GM23338 (cell line): ENCODE measurements at regions not wholly inside any gene's neighbourhood (a gene's known extent, or its start where the extent isn't known, plus 50 kb on each side); places are given as distances from the start of the nearest gene placed in this dataset.

ENCODE experiments used
- ATAC-seq: fragments of 200-7000 bp; cut with Tn5 transposase; 3 replicates; pipeline ENCODE4 v1.9.1; 2020
- DNase-seq: peaks from one replicate; pipeline ENCODE4 v3.0.0-alpha.2; 2015; ENCODE audit warnings: low spot score
- H2AFZ ChIP-seq: fragments of 200-600 bp; sonication (generic); 2 replicates; pipeline ENCODE4 v1.8.0; 2016; ENCODE audit warnings: antibody characterized with exemption, mild to moderate bottlenecking, moderate library complexity
- H3F3A ChIP-seq: fragments of 200-600 bp; sonication (generic); replicated peaks from 2 replicates; pipeline ENCODE4 v1.8.0; 2017; ENCODE audit warnings: antibody characterized with exemption, mixed run types, low read depth
- H3K27ac ChIP-seq: fragments of 200-600 bp; sonication (generic); 2 replicates; pipeline ENCODE4 v1.6.1; 2016; ENCODE audit warnings: low read depth
- H3K27me3 ChIP-seq: fragments of 200-600 bp; sonication (generic); 2 replicates; pipeline ENCODE4 v1.8.0; 2016; ENCODE audit warnings: mild to moderate bottlenecking, mixed run types, moderate library complexity; ENCODE audit not compliant: insufficient read depth
- H3K36me3 ChIP-seq: fragments of 200-600 bp; sonication (generic); 2 replicates; pipeline ENCODE4 v1.8.0; 2016; ENCODE audit warnings: mild to moderate bottlenecking; ENCODE audit not compliant: insufficient read depth
- H3K4me1 ChIP-seq: fragments of 200-600 bp; sonication (generic); 2 replicates; pipeline ENCODE4 v1.8.0; 2016; ENCODE audit warnings: mild to moderate bottlenecking, moderate library complexity; ENCODE audit not compliant: insufficient read depth
- H3K4me2 ChIP-seq: fragments of 200-600 bp; sonication (generic); 2 replicates; pipeline ENCODE4 v1.7.1; 2017; ENCODE audit warnings: mixed run types
- H3K4me3 ChIP-seq: fragments of 200-600 bp; sonication (generic); 2 replicates; pipeline ENCODE4 v1.6.1; 2016; ENCODE audit warnings: mixed run types
- H3K79me2 ChIP-seq: fragments of 200-600 bp; sonication (generic); replicated peaks from 2 replicates; pipeline ENCODE4 v1.8.0; 2017; ENCODE audit warnings: mild to moderate bottlenecking; ENCODE audit not compliant: insufficient read depth
- H3K9me2 ChIP-seq: fragments of 200-600 bp; sonication (generic); 2 replicates; pipeline ENCODE4 v1.8.0; 2017; ENCODE audit not compliant: insufficient read depth
- H4K20me1 ChIP-seq: fragments of 200-600 bp; sonication (generic); replicated peaks from 2 replicates; pipeline ENCODE4 v1.8.0; 2017; ENCODE audit warnings: mild to moderate bottlenecking; ENCODE audit not compliant: insufficient read depth
- H3K27ac Mint-ChIP-seq: 2 replicates; pipeline ENCODE4 v1.8.0; 2020; ENCODE audit warnings: inconsistent platforms, mild to moderate bottlenecking, moderate library complexity, mixed read lengths
- H3K27me3 Mint-ChIP-seq: 3 replicates; pipeline ENCODE4 v1.8.0; 2022; ENCODE audit warnings: low read depth, mild to moderate bottlenecking, moderate library complexity, mixed read lengths, inconsistent platforms; ENCODE audit not compliant: insufficient read depth, poor library complexity
- H3K36me3 Mint-ChIP-seq: 3 replicates; pipeline ENCODE4 v1.8.0; 2021; ENCODE audit warnings: low read depth, mild to moderate bottlenecking, inconsistent platforms, moderate library complexity, mixed read lengths
- H3K4me1 Mint-ChIP-seq: 3 replicates; pipeline ENCODE4 v1.8.0; 2020; ENCODE audit warnings: mild to moderate bottlenecking, inconsistent platforms, mixed read lengths
- H3K4me3 Mint-ChIP-seq: 3 replicates; pipeline ENCODE4 v1.8.0; 2021; ENCODE audit warnings: moderate library complexity, mild to moderate bottlenecking, inconsistent platforms, mixed read lengths
- H3K9me3 Mint-ChIP-seq: 3 replicates; pipeline ENCODE4 v1.8.0; 2020; ENCODE audit warnings: moderate library complexity, mild to moderate bottlenecking, inconsistent platforms, mixed read lengths
- CREB1 ChIP-seq: fragments of 250-450 bp; sonication (Bioruptor Pico); IDR thresholded peaks from 2 replicates; pipeline ENCODE4 v1.5.0; 2020; ENCODE audit warnings: low read depth, mild to moderate bottlenecking, moderate library complexity
- EZH2 ChIP-seq: fragments of 200-600 bp; sonication (generic); IDR thresholded peaks from one replicate; pipeline ENCODE4 v1.8.0; 2017; ENCODE audit warnings: antibody characterized with exemption, mild to moderate bottlenecking, low read depth; ENCODE audit not compliant: unreplicated experiment
- EZH2phosphoT487 ChIP-seq: fragments of 200-600 bp; sonication (generic); IDR thresholded peaks from one replicate; pipeline ENCODE4 v1.8.1; 2018; ENCODE audit warnings: antibody characterized with exemption; ENCODE audit not compliant: unreplicated experiment
- JUNB ChIP-seq: IDR thresholded peaks from one replicate; pipeline ENCODE4 v1.6.1; 2016; ENCODE audit warnings: antibody characterized with exemption; ENCODE audit not compliant: unreplicated experiment
- NANOG ChIP-seq: IDR thresholded peaks from 2 replicates; pipeline ENCODE4 v1.6.1; 2016; ENCODE audit warnings: antibody characterized with exemption, borderline replicate concordance
- POLR2AphosphoS5 ChIP-seq: IDR thresholded peaks from 2 replicates; pipeline ENCODE4 v1.6.1; 2016; ENCODE audit warnings: antibody characterized with exemption, low read depth
- STAT1 ChIP-seq: IDR thresholded peaks from one replicate; pipeline ENCODE4 v1.6.1; 2016; ENCODE audit warnings: antibody characterized with exemption; ENCODE audit not compliant: unreplicated experiment
- ZNF114 ChIP-seq: fragments of 250-450 bp; sonication (Bioruptor Pico); IDR thresholded peaks from 2 replicates; pipeline ENCODE4 v1.5.0; 2020; ENCODE audit warnings: mild to moderate bottlenecking, moderate library complexity
- ZNF331 ChIP-seq: fragments of 250-450 bp; sonication (Bioruptor Pico); IDR thresholded peaks from 2 replicates; pipeline ENCODE4 v1.5.0; 2020; ENCODE audit warnings: low read depth, mild to moderate bottlenecking, moderate library complexity
- TF ChIP-seq, protein P1 (sequence below): IDR thresholded peaks from one replicate; pipeline ENCODE4 v1.6.1; 2018; ENCODE audit warnings: antibody characterized with exemption; ENCODE audit not compliant: unreplicated experiment
- TF ChIP-seq, protein P2 (sequence below): IDR thresholded peaks from 2 replicates; pipeline ENCODE4 v1.6.1; 2016; ENCODE audit warnings: antibody characterized with exemption
- TF ChIP-seq, protein P3 (sequence below): fragments of 250-450 bp; sonication (Bioruptor Pico); IDR thresholded peaks from 2 replicates; pipeline ENCODE4 v1.5.0; 2020; ENCODE audit warnings: mild to moderate bottlenecking, moderate library complexity

DNA sequence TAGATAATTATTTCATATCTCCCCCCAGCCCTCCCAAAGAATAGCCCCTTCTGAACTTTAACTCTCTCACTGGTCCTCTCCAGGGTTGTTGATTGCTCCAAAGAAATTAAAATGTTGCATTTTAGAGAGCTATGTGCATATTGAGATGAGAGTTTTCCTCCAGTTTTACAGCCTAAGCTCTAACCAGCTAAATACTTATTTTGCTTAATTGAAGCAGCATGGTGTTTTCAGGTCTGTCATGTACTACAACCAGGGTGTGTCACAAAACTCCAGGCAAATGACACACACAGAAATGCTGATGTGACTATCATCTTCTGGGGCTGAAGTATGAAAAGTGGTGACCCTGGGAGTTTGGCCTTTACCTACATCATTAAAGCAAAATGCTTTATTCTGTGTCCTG lies 196.8 kb upstream of the STXBP5 start (continued):
- TF ChIP-seq, protein P1, sequence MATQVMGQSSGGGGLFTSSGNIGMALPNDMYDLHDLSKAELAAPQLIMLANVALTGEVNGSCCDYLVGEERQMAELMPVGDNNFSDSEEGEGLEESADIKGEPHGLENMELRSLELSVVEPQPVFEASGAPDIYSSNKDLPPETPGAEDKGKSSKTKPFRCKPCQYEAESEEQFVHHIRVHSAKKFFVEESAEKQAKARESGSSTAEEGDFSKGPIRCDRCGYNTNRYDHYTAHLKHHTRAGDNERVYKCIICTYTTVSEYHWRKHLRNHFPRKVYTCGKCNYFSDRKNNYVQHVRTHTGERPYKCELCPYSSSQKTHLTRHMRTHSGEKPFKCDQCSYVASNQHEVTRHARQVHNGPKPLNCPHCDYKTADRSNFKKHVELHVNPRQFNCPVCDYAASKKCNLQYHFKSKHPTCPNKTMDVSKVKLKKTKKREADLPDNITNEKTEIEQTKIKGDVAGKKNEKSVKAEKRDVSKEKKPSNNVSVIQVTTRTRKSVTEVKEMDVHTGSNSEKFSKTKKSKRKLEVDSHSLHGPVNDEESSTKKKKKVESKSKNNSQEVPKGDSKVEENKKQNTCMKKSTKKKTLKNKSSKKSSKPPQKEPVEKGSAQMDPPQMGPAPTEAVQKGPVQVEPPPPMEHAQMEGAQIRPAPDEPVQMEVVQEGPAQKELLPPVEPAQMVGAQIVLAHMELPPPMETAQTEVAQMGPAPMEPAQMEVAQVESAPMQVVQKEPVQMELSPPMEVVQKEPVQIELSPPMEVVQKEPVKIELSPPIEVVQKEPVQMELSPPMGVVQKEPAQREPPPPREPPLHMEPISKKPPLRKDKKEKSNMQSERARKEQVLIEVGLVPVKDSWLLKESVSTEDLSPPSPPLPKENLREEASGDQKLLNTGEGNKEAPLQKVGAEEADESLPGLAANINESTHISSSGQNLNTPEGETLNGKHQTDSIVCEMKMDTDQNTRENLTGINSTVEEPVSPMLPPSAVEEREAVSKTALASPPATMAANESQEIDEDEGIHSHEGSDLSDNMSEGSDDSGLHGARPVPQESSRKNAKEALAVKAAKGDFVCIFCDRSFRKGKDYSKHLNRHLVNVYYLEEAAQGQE: no peak
- TF ChIP-seq CREB1 (CRISPR knock-in tag): no peak
- TF ChIP-seq, protein P2, sequence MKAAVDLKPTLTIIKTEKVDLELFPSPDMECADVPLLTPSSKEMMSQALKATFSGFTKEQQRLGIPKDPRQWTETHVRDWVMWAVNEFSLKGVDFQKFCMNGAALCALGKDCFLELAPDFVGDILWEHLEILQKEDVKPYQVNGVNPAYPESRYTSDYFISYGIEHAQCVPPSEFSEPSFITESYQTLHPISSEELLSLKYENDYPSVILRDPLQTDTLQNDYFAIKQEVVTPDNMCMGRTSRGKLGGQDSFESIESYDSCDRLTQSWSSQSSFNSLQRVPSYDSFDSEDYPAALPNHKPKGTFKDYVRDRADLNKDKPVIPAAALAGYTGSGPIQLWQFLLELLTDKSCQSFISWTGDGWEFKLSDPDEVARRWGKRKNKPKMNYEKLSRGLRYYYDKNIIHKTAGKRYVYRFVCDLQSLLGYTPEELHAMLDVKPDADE: no peak
- no peak for TF ChIP-seq NANOG

DNA sequence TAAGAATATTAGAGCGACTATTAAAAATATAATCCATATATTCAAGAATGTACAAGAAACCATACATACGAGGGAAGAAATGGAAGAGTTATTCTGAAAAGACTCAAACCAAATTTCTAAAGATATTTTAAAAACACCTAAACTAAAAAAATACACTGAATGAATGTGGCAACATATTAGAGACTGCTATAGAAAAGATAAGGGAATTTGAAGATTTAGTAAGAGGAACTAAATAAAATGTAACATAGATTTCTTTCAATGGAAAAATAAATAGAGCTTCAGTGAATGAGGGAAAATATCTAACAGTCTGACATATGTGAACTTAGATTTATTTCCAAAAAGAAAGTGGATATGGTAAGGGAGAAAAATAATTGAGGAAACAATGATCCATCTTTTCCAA lies 194.9 kb upstream of the STXBP5 start:
- Histone ChIP-seq H3K4me3 (no peak overlapping the region), H3K36me3 (no peaks in the 10 kb centered on the region), H3K4me2 (no peak overlapping the region), H3K79me2 (no peaks in the 10 kb centered on the region), H3K4me1 (no peaks in the 10 kb centered on the region), H2AFZ (no peak overlapping the region), H4K20me1 (no peaks in the 10 kb centered on the region), H3K9me2 (no peaks in the 10 kb centered on the region), H3F3A (no peaks in the 10 kb centered on the region), H3K27me3 (no peaks in the 10 kb centered on the region), H3K27ac (no peak overlapping the region)
- DNase-seq (no peak), ATAC-seq (no peak)
- Mint-ChIP-seq H3K27me3 (no peaks in the 10 kb centered on the region), H3K4me3 (no peak overlapping the region), H3K4me1 (peaks cover 2% of the 10 kb centered on the region; the same call in 2 of the 3 replicates), H3K27ac (no peak overlapping the region), H3K36me3 (peaks cover 8% of the 10 kb centered on the region; the same call in 2 of the 3 replicates), H3K9me3 (peaks cover 14% of the 10 kb centered on the region)
- TF ChIP-seq POLR2AphosphoS5 (no peak), ZNF331 (CRISPR knock-in tag) (no peak), ZNF114 (no peak), JUNB (no peak), STAT1 (no peak), EZH2phosphoT487 (no peak), EZH2 (no peak)
- TF ChIP-seq, protein P3, sequence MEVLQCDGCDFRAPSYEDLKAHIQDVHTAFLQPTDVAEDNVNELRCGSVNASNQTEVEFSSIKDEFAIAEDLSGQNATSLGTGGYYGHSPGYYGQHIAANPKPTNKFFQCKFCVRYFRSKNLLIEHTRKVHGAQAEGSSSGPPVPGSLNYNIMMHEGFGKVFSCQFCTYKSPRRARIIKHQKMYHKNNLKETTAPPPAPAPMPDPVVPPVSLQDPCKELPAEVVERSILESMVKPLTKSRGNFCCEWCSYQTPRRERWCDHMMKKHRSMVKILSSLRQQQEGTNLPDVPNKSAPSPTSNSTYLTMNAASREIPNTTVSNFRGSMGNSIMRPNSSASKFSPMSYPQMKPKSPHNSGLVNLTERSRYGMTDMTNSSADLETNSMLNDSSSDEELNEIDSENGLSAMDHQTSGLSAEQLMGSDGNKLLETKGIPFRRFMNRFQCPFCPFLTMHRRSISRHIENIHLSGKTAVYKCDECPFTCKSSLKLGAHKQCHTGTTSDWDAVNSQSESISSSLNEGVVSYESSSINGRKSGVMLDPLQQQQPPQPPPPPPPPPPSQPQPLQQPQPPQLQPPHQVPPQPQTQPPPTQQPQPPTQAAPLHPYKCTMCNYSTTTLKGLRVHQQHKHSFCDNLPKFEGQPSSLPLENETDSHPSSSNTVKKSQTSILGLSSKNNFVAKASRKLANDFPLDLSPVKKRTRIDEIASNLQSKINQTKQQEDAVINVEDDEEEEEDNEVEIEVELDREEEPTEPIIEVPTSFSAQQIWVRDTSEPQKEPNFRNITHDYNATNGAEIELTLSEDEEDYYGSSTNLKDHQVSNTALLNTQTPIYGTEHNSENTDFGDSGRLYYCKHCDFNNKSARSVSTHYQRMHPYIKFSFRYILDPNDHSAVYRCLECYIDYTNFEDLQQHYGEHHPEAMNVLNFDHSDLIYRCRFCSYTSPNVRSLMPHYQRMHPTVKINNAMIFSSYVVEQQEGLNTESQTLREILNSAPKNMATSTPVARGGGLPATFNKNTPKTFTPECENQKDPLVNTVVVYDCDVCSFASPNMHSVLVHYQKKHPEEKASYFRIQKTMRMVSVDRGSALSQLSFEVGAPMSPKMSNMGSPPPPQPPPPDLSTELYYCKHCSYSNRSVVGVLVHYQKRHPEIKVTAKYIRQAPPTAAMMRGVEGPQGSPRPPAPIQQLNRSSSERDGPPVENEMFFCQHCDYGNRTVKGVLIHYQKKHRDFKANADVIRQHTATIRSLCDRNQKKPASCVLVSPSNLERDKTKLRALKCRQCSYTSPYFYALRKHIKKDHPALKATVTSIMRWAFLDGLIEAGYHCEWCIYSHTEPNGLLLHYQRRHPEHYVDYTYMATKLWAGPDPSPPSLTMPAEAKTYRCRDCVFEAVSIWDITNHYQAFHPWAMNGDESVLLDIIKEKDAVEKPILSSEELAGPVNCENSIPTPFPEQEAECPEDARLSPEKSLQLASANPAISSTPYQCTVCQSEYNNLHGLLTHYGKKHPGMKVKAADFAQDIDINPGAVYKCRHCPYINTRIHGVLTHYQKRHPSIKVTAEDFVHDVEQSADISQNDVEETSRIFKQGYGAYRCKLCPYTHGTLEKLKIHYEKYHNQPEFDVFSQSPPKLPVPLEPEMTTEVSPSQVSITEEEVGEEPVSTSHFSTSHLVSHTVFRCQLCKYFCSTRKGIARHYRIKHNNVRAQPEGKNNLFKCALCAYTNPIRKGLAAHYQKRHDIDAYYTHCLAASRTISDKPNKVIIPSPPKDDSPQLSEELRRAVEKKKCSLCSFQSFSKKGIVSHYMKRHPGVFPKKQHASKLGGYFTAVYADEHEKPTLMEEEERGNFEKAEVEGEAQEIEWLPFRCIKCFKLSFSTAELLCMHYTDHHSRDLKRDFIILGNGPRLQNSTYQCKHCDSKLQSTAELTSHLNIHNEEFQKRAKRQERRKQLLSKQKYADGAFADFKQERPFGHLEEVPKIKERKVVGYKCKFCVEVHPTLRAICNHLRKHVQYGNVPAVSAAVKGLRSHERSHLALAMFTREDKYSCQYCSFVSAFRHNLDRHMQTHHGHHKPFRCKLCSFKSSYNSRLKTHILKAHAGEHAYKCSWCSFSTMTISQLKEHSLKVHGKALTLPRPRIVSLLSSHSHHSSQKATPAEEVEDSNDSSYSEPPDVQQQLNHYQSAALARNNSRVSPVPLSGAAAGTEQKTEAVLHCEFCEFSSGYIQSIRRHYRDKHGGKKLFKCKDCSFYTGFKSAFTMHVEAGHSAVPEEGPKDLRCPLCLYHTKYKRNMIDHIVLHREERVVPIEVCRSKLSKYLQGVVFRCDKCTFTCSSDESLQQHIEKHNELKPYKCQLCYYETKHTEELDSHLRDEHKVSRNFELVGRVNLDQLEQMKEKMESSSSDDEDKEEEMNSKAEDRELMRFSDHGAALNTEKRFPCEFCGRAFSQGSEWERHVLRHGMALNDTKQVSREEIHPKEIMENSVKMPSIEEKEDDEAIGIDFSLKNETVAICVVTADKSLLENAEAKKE (CRISPR knock-in tag): no peak
- TF ChIP-seq, protein P2: no peak
